HuH-7 (cell line): ENCODE measurements at regions not wholly inside any gene's neighbourhood (a gene's known extent, or its start where the extent isn't known, plus 50 kb on each side); places are given as distances from the start of the nearest gene placed in this dataset.

Source experiments
- DNase-seq: peaks from one replicate; pipeline ENCODE4 v3.0.0; 2011; ENCODE audit warnings: low spot score

- DNase-seq = no peak
Observed at GRCh38 chr2:129262934-129263333, 716.5 kb upstream of the RAB6C start.

DNA sequence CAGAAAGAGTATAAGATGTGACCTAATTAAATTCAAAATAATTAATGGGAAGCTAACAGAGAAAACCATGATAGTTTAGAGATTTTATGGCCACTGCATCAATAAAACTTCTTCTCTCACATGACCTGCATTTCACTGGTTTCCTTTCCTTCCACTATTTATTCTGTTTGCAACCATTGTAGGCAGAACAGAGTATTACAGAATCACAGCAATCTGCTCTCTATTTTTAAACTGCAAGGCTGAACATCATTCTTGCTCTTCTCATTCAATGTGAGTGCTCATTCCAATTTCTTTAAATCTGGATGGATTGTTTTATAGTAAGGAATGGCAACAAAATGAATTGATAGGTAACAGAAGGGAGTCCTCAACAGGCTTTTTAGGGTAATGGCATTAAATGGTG lies 715.5 kb upstream of the RAB6C start:
- no peak for DNase-seq

DNA sequence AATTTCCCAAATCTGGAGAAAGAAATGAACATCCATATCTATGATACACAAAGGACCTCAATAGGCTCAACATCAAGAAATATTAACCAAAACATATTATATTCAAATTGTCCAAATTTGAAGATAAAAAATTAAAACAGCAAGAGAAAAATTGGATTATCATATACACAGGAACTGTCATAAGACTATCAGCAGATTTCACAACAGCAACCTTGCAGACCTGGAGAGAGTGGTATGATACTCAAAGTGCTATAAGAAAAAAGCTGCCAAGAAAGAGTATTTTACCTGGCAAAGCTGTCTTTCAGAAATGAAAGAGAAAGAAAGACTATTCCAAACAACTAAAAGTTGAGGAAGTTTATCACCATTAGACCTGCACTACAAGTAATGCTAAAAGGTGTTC lies 711.9 kb upstream of the RAB6C start:
- DNase-seq = no peak

DNA sequence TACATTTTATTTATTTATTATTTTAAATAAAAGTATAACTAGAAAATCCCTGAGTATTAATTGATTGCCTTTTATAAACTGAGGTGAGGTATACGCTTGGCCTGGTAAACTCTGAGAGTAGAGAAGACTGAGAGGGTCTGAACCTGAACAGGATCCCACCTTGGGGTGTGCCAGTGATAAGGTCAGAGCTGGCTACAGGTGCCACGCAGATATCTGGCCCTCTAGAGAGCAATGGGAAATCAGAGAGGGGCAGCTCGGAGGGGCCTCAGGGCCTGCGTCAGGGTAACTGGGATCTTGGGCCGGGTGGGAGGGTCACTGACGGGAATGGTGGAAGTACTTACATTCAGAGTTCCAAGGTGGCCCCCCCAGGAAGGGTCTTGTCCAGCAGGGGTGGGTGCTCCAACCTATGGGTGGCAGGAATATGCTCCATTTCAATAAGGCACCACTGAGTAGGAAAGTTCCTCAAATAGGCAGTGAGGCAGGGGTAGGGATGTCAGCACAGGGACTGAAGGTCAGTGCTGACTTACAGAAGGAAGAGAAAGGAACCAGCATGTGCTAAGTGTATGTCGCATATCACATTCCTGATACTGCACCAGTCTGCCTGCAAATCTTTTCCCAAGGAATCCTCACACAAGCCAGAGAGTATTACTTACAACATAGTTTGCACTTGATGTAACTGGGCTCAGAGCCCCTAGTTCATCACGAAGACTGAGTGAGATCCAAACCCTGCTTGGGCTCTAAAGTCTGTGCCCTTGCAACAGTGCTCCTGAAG lies 706.0 kb upstream of the RAB6C start:
- DNase-seq = no peak

GRCh38 chr2:129274038-129274415 lies 705.4 kb upstream of the RAB6C start:
- no peak for DNase-seq

GRCh38 chr2:129274918-129275317 lies 704.5 kb upstream of the RAB6C start:
- DNase-seq = no peak

GRCh38 chr2:129275706-129276105 lies 703.8 kb upstream of the RAB6C start:
- DNase-seq = no peak

DNA sequence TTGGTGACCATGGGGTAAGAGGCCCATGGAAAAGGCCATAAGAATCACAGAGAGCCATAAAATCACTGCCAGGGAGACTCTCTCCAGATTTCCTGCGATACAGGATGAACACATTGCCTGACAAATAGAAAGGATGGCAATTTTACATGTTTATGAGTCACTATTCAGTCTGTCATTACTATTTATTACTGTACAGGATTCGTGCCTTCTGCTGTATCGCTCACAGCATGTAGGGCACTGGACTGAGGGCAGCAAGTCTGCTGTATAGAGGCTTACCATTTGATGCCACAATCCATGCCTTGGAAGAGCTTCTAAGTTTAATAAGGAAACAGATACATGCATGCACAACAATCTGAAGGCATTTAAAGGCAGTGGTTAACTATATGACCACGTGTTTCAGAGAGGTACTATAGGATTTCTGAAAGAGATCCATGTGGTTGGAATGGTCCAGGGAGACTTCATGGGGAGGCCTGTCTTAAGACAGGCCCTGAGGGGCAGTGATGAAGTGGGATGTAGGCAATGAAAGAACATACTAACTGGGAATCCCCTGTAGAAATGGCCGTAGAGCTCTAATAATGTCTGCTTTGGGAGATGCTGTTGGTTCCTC lies 702.4 kb upstream of the RAB6C start:
- DNase-seq = no peak

DNA sequence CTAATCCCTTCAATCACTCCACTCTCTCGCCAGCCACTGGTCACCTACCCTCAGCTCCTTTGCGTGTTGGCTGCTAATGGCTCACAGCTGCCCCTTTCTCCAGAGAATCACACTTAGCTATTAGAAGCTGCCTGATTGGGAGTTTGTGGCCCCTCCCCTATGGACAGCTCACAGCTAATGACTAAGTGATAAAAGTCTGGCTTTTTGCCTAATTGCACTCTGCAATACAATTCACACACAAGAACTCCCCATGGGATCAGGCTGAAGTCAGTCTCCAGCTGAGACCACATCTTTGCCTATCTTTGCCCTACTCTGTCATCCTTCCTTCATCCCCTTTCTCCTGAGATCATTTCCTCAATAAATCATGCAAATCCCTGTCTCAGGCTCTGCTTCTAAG lies 701.9 kb upstream of the RAB6C start:
- no peak for DNase-seq

DNA sequence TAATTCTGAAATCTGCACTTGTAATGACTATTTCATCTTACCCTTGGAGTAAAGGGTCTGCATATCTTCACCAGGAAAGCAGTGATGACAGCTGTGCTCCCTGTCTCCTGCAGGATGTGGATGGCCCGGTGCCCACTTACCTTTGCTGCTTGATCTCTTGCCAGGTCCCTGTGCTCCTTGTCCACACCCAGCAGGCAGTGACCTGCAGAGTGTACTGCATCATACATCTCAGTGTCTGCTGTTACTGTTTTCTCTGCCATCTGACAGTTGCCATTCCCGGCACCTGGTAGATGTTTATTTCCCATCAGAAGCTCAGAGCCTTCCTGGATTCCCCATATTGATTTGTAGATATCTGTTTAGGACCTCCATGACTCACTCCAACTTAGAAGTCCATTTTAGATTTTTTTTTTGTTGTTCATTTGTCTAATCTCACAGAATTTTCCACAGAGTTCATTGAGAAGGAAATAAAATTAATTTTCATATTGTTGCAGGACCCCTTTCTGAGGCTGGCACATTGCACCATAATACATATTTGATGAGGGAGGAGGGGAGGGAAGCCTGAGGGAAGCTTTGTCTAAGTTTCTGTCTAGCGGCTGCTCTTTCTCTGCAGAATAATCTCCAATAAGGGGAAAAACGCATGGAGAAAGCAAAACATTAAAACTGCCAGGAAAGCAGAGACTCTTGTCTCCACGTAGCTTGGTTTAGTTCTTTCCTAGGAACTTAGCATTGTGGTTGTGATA lies 697.5 kb upstream of the RAB6C start:
- no peak for DNase-seq

GRCh38 chr2:129285012-129285411 lies 694.5 kb upstream of the RAB6C start:
- no peak for DNase-seq

DNA sequence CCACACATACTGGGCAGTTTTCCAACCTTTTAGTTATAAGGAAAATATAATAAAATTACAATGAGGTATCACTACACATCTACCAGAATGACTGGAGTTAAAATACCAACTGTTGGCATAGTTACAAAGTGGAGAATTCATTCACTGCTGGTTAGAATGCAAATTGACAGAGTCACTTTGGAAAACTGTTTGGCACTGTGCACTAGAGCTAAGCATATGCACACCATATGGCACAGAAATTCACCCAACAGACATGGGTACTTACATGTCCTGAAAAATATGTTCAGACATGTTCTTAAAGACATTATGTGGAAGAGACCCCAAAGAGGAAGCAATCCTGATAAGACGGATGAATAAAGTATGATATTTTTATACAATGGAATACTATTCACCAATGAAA lies 686.1 kb upstream of the RAB6C start:
- DNase-seq = no peak

GRCh38 chr2:129296396-129296795 lies 683.1 kb upstream of the RAB6C start:
- no peak for DNase-seq

- no peak for DNase-seq
Observed at GRCh38 chr2:129296806-129297205, 682.7 kb upstream of the RAB6C start.

- no peak for DNase-seq
Observed at GRCh38 chr2:129297430-129297829, 682.0 kb upstream of the RAB6C start.

GRCh38 chr2:129299338-129299737 lies 680.1 kb upstream of the RAB6C start:
- no peak for DNase-seq

- DNase-seq = no peak
Observed at GRCh38 chr2:129299756-129300155, 679.7 kb upstream of the RAB6C start.

DNA sequence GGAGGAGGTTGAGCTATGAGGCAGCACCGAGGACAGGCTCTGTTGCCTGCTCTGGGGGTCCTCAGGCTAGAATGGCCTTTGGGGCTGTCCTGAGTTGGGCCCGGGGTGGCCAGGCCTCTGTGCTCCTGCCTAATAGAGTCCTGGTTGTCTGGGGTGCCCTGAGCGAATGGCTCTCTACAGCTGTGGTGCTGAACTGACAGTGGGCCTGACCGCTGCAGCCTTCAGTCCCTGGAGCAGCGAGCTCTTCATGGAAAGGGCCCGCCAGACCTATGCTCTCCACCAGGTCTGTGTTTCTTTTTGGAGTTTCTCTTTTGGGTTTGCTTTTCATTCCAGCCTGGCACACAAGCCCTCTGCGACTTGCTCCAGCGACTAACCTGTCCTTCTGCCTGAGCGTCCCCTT lies 679.0 kb upstream of the RAB6C start:
- no peak for DNase-seq

GRCh38 chr2:129301431-129301913 lies 678.0 kb upstream of the RAB6C start:
- no peak for DNase-seq

DNA sequence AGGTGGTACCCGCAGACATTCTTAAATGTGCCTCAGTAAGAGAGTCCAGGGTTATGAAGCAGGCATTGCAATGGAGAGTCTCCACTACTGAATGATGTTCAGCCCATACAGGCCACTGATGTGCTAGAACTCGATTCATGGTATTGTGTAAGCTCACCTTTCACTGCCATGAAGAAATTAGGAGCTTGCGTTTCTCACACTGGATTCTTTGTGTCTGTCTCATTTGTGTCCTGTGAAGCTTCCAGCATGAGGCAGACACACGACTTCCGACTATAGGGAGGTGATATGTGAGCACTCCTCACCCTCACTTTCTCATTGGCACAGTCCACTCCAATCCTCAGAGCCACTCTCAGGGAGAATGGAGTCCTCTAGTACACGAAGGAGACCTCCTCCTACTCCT lies 677.4 kb upstream of the RAB6C start:
- no peak for DNase-seq

- DNase-seq = no peak
Observed at GRCh38 chr2:129302561-129303183, 676.8 kb upstream of the RAB6C start.

GRCh38 chr2:129314120-129314519 lies 665.3 kb upstream of the RAB6C start:
- DNase-seq = no peak
